NOMO-1 treated with dmso at 0.1 percent for 144 hours (cell line): ENCODE measurements at regions not wholly inside any gene's neighbourhood (a gene's known extent, or its start where the extent isn't known, plus 50 kb on each side); places are given as distances from the start of the nearest gene placed in this dataset.
"Not testable (repeated sequence)": the region's sequence is repeated elsewhere in the genome, so short reads cannot be mapped to it uniquely, and the experiment has no call there.

Experiments
- DNase-seq: peaks from one replicate; lab custom pipeline; 2025; ENCODE audit not compliant: unreplicated experiment; lab: John Stamatoyannopoulos, UW

- no peak for DNase-seq
Observed at GRCh38 chr2:13335862-13336535, 619.3 kb downstream of the TRIB2 start.

GRCh38 chr2:13351068-13351467, 634.3 kb downstream of the TRIB2 start:
- DNase-seq: no peak

- no peak for DNase-seq
Observed at GRCh38 chr2:13353083-13353482, 636.3 kb downstream of the TRIB2 start.

GRCh38 chr2:13354031-13354430, 637.3 kb downstream of the TRIB2 start:
- no peak for DNase-seq

GRCh38 chr2:13381928-13382327, 665.2 kb downstream of the TRIB2 start:
- not testable (repeated sequence) for DNase-seq

- not testable (repeated sequence) for DNase-seq
Observed at GRCh38 chr2:13389172-13389571, 672.4 kb downstream of the TRIB2 start.

GRCh38 chr2:13390676-13391075, 673.9 kb downstream of the TRIB2 start:
- no peak for DNase-seq

- DNase-seq: no peak
Observed at GRCh38 chr2:13401312-13401711, 684.6 kb downstream of the TRIB2 start.

- DNase-seq: no peak
Observed at GRCh38 chr2:13413989-13414388, 697.3 kb downstream of the TRIB2 start.

GRCh38 chr2:13414897-13415296, 698.2 kb downstream of the TRIB2 start:
- DNase-seq: no peak

- DNase-seq: no peak
Observed at GRCh38 chr2:13433954-13434353, 717.2 kb downstream of the TRIB2 start.

- not testable (repeated sequence) for DNase-seq
Observed at GRCh38 chr2:13443554-13444261, 727.0 kb downstream of the TRIB2 start.

- no peak for DNase-seq
Observed at GRCh38 chr2:13462464-13462863, 745.7 kb downstream of the TRIB2 start.

GRCh38 chr2:13466076-13466475, 749.3 kb downstream of the TRIB2 start:
- no peak for DNase-seq

GRCh38 chr2:13474538-13474937, 757.8 kb downstream of the TRIB2 start:
- no peak for DNase-seq

GRCh38 chr2:13480057-13480456, 763.3 kb downstream of the TRIB2 start:
- no peak for DNase-seq

GRCh38 chr2:13481201-13481600, 764.5 kb downstream of the TRIB2 start:
- DNase-seq: no peak

GRCh38 chr2:13485256-13485655, 768.5 kb downstream of the TRIB2 start:
- no peak for DNase-seq

GRCh38 chr2:13488965-13489364, 772.2 kb downstream of the TRIB2 start:
- DNase-seq: no peak

GRCh38 chr2:13492262-13492661, 775.5 kb downstream of the TRIB2 start:
- DNase-seq: no peak

- DNase-seq: no peak
Observed at GRCh38 chr2:13495051-13495450, 778.3 kb downstream of the TRIB2 start.

- DNase-seq: no peak
Observed at GRCh38 chr2:13504808-13505207, 788.1 kb downstream of the TRIB2 start.

GRCh38 chr2:13508671-13509070, 791.9 kb downstream of the TRIB2 start:
- no peak for DNase-seq
